ENCODE measurements at regions not wholly inside any gene's neighbourhood (a gene's known extent, or its start where the extent isn't known, plus 50 kb on each side); places are given as distances from the start of the nearest gene placed in this dataset.
"Not testable (repeated sequence)": the region's sequence is repeated elsewhere in the genome, so short reads cannot be mapped to it uniquely, and the experiment has no call there.

DNA sequence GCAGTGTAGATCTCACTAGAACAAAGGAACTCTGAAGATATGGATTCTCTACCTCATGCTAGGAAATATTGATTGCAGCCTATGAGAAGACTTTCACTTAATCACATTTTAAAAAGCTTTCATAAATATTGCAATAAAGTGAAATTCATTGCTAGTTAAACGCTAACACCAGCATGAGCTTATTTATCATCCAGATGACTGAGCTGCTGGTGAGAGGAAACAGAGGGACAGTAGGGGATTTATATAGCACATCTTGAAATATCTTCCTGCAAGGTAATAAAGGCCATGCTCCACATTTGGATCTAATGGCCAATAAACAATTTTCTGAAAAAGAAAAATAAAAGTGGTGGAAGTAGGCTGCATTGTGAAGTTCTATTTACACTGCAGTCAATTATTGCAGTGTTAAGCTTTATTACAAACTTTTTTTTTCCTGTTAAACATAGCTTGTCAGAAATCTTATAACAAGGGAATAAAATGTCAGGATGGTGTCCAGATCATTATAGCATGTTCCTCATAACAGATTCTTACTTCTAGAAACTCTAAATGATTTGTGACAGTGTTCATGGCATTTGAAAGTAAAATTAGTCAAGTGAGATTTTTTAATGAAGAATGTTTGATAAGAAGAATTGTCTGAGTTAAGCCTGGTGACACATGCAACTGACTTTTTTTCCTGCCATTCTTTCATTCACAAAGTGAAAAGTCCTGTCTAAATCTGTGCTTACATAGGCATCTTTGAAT lies 342.6 kb downstream of the DMAC1 start:
- no peak for DNase-seq

GRCh38 chr9:7456377-7456776 lies 343.2 kb downstream of the DMAC1 start:
- no peak for DNase-seq

GRCh38 chr9:7454624-7455023 lies 345.0 kb downstream of the DMAC1 start:
- no peak for DNase-seq

DNA sequence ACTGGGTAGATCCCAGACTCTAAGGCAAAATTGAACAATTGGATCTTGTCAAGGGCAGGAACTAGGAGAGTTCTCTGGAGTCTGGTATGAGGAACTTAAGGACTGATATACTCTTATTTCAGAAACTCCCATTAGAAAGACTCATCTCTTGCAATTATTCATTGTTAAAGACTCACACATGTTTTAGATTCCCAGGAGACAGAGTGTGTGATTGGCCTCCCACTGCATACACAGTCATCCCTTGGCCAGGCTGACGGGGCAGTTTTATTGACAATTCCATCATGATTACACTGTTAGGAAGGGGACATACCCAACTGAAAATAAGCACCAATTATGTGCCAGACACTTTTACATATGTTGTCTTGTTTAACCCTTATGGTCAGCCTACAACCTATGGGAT lies 347.2 kb downstream of the DMAC1 start:
- DNase-seq = no peak

GRCh38 chr9:7451062-7451461 lies 348.5 kb downstream of the DMAC1 start:
- no peak for DNase-seq

DNA sequence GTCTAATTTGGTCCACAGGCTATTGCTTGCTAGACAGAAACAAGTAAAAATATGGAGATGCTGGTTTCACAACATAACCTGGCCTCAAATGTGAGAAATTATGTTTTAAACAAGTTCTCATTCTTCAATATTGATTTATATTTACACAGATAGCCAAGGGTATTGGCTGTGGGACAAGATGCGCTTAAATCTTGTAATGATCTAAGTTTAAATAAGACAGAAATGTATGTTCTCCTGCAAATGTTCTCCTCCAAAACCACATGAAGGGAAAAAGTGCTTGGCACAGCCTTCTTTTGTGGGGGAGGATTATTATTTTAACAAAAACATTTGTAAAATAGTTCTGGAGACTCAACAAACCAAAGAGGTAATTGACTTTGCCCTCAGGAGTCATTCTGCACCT lies 356.0 kb downstream of the DMAC1 start:
- no peak for DNase-seq

DNA sequence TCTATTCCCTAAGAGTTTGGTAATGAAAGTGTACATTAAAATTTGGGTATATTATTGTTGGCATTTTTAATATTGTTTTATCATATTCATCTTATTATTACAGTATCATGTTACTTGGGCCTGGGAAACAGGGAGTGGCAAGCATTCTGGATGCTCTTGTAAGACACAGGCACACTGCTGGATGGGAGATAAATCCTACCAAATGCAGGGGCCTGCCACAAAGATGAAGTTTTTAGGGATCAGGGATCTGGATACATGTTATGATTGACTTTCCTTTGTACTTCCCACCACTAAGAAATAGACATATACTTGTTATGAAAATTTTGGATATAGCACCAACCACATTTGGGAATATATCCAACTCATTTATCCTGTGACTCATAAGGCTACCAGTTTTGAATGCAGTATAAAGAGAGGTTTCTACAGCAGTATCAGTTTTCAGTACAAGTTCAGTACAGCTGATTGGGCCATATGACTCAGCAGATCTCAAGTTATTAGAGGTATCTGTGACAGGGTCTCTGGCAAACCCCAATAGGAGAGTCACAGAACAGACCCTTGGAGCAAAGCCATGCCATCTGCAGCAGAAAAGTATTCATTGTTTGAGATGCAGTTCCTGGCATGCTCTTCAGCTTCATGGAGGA lies 360.1 kb downstream of the DMAC1 start:
- DNase-seq = no peak

- no peak for DNase-seq
These were observed 362.8 kb downstream of the DMAC1 start for GRCh38 chr9:7436754-7437153.

DNA sequence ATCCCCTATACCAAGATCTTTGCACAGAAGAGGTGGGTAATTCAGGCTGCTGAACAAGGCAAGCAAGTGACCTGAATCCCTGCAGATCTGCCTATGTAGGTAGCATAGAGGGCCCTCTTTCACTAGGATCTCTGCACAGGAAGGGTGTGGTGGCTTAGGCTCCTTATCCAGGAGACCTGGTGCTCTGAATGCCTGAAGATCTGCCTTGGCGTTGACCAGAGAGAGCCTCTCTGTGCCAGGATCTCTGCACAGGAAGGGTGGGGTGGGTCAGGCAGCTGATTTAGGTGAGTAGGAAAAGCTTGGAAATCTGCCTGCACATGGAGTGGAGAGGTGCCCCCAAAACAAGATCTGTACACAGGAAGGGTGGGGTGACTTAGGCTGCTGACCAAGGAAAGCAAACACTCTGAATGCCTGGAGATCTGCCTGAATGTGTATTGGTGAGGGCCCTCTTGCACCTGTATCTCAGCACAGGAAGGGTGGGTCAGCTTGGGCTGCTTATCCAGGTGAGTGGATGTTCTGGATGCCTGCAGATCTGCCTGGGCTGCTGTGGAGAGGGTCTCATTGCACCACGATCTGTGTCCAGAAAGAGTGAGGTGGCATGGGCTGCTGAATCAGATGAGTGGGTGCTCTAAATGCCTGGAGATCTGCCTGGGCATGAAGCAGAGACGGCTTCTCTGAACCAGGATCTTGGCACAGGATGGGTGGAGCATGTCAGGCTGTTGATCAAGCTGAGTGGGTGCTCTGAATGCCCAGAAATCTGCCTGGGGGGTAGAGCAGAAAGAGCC lies 365.9 kb downstream of the DMAC1 start:
- DNase-seq = no peak

- DNase-seq = no peak
These were observed 366.6 kb downstream of the DMAC1 start for GRCh38 chr9:7432989-7433388.

GRCh38 chr9:7417397-7417796 lies 382.2 kb downstream of the DMAC1 start:
- DNase-seq = not testable (repeated sequence)

- DNase-seq = no peak
These were observed 383.7 kb downstream of the DMAC1 start for GRCh38 chr9:7415836-7416235.

DNA sequence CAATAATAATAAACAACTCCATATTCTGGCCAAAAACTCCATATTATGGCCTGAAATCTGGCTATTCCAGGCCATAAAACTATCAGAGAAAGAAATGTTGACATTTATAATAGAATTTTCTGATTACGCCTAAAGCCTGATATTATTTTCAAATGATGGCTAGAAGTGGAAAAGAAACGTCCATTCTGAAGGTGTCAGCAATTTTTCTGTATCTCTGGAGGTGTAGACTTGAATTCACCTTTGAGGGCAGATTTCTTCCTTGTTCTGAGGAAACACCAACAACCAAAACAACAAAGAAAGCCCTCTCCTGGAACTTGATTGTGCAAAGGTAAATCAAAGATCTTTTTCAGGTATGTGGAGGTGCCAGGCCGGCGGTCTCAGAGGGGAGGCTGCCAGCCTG lies 390.7 kb downstream of the DMAC1 start:
- no peak for DNase-seq

DNA sequence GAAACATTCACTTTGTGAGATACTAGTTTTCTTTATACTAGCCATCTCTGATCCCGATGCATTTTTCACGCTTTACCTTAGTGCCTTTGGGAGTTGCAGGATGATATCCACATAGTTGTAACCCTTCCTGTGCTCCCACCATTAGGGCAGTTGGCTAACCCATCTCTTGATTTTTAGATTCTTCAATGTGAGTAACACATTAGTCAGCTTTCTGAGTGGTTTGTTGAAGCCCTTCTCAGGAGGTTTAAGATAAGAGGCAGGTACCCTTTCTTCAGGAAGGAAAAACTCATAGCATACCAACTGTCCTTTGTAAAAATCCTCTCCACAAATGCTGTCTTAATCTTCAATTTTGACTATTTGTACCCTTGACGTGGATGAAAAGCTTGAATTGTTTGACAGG lies 392.3 kb downstream of the DMAC1 start:
- DNase-seq = no peak

DNA sequence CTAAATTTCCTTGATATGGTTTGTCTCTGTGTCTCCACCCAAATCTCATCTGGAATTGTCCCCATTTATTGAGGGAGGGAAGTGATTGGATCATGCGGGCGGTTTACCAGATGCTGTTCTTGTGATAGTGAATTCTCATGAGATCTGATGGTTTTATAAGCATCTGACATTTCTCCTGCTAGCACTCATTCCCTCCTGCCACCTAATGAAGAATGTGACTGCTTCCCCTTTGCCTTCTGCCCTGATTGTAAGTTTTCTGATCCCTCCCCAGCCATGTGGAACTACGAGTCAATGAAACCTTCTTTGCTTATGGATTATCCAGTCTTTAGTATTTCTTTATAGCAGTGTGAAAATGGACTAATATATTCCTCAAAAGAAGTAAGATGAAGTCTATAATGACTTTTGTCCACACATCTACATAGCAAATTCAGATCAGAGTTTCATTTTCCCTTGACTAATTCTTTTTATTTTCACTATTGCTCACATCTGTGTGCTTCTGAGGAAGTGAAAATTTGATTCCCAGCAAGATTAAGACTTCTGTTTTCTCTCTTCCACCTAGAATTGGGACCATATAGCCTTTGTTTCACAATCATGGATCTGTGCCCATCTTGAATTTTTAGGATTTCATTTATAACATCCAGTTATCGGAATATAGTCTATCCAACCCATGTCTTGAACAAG lies 393.5 kb downstream of the DMAC1 start:
- no peak for DNase-seq

GRCh38 chr9:7403839-7404487 lies 395.6 kb downstream of the DMAC1 start:
- no peak for DNase-seq

- DNase-seq = no peak
These were observed 396.6 kb downstream of the DMAC1 start for GRCh38 chr9:7403028-7403389.

- DNase-seq = no peak
These were observed 397.1 kb downstream of the DMAC1 start for GRCh38 chr9:7402334-7403027.

GRCh38 chr9:7401116-7401515 lies 398.5 kb downstream of the DMAC1 start:
- DNase-seq = no peak

DNA sequence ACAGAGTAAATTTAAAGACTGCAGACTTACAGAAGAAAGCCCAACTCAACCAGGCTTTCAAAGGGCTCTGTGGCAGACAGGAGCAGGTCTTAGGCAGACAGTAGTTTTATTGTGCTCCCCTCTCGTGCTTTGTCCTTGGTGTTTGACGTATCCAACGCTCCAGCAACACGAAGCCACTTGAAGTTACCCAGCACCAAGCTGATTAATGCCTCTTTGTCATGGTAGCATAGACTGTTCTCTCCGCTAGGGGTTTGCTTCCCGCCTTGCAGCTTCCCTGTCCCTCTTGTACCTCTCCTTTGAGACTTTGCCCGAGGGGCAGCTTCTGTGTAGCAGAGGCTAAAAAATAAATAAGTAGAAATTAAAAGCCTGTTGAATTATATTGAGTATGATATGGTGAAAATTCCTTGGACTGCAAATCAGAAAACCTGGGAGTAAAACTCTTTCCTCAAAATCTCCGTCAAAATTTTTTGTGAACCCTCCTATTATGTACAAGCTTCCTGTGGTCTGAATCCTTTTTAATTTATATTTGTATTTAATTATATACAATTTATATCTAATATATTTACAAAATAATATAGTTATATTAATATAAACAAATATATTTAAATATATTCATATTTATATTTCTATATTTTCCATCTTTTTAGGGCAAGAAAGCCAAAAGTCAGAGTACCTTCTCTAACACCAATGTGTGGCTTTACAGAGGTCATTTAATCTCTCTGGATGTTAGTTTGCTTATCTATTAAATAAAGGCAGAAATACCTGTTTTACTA lies 405.4 kb downstream of the DMAC1 start:
- no peak for DNase-seq

DNA sequence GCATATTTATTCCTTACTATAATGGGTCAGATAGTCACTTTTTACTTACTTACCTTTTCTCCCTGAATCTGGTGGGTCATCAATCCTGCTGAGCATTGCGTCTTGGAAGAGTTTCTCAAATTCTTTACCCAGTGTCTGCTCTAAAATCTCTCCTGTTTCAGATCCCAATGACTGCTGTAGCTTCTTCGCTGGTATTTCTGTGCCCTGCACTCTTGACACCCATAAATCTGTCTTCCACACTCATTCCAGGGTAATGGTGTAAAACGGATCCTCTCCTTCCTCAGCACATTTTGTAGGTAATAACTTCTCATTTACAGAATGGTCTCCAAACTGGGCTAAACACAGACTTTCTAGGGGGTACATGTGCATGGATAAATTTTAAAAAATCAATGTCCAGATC lies 407.4 kb downstream of the DMAC1 start:
- no peak for DNase-seq

DNA sequence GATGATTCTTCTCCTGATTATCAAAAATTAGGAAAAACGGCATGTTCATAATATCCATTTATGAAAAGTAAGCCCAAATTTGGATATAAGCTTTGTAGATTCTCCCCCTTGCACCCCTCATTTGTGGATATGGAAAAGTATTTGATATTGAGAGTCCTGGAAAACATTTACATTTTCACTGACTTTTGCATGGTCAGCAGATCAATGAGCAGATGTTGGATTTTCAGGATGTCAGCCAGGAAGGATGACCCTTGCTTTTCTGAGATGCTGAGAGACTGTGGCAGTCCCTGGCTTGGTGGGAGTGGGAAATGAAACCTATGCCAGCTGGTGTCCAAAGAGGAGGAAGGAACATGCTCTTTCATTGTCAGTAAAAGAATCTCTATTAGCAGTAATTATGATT lies 410.8 kb downstream of the DMAC1 start:
- DNase-seq = no peak

Data from stimulated activated CD4-positive, alpha-beta T cell treated with anti-CD3 and anti-CD28 coated beads, Interleukin-4, amount 100 ng/mL, for 4 hours (primary cell).